GM18498 (cell line): ENCODE measurements at regions not wholly inside any gene's neighbourhood (a gene's known extent, or its start where the extent isn't known, plus 50 kb on each side); places are given as distances from the start of the nearest gene placed in this dataset.

Experiments
- ATAC-seq: cut with Tn5 transposase; IDR thresholded peaks from one replicate; pipeline ENCODE4 v1.9.1; 2021; ENCODE audit warnings: mild to moderate bottlenecking, moderate library complexity; ENCODE audit not compliant: unreplicated experiment

DNA sequence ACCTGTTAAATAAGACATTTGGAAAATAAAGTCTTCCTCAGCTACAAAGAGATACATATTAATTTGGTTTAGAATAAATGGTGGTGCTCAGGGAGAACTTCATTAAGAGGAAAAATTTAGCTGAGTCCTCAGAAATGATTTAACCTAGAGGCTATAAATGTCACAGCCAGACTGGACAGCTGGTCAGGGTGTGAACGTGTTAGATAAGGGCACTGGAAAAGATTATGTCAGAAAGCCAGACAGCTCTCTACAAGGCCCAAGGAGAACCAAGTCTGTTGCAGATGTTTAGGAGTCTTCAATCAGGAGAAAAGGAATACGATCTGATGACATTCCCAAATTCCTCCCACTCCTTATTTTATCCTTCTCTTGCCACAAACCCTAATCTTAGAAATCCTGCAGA, 265.2 kb downstream of the MAT2B start:
- no peak for ATAC-seq

GRCh38 chr5:163772241-163772640, 266.8 kb downstream of the MAT2B start:
- no peak for ATAC-seq

- ATAC-seq, result no peak
These were observed 267.2 kb downstream of the MAT2B start for GRCh38 chr5:163772644-163773043.

GRCh38 chr5:163773226-163773625, 267.8 kb downstream of the MAT2B start:
- no peak for ATAC-seq

- no peak for ATAC-seq
These were observed 284.5 kb downstream of the MAT2B start for GRCh38 chr5:163789870-163790269.

- no peak for ATAC-seq
These were observed 285.1 kb downstream of the MAT2B start for GRCh38 chr5:163790497-163790896.

DNA sequence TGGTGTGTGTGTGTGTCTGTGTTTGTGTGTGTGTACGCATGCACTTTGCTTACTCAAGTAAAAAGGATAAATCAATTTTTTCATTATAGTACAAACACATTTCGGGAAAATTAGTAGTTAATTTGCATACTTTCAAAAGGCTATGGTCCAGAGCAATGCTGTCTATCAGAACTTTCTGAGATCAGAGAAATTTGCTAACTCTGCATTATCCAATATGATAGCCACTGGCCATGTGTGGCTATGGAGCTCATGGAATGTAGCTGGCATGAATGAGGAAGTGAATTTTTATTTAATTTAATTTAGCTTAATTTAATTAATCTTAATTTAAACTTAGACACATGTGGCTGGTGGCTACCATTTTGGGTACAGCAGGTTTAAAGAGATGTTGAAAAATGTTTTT, 289.6 kb downstream of the MAT2B start:
- ATAC-seq, result no peak

- no peak for ATAC-seq
These were observed 302.4 kb downstream of the MAT2B start for GRCh38 chr5:163807781-163808180.

- ATAC-seq, result no peak
These were observed 304.1 kb downstream of the MAT2B start for GRCh38 chr5:163809473-163809872.

GRCh38 chr5:163813900-163814299, 308.5 kb downstream of the MAT2B start:
- no peak for ATAC-seq

DNA sequence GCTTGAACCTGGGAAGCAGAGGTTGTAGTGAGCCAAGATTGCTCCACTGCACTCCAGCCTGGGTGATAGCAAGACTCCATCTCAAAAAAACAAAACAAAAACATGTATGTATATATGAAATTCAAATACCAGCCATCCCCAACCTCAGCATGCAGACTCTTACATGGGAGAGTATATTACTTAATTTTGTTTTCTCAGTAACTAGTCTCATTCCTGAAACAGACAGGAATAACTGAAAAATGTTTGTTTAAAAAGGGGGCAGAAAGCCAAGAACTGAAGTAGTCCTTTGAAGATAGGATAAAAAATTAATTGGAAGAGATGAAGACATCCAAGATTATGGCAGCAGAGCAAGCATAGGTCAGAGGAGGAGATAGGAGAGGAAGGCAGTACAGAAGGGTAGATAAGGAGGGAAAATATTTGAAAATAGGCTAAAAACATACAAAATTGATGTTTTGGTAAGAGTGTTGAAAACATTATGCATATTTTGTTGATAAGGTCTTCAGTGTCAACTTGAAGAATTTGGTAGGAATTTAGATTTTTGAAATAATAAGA, 309.9 kb downstream of the MAT2B start:
- ATAC-seq, result no peak

- ATAC-seq, result no peak
These were observed 315.7 kb downstream of the MAT2B start for GRCh38 chr5:163821142-163821541.

DNA sequence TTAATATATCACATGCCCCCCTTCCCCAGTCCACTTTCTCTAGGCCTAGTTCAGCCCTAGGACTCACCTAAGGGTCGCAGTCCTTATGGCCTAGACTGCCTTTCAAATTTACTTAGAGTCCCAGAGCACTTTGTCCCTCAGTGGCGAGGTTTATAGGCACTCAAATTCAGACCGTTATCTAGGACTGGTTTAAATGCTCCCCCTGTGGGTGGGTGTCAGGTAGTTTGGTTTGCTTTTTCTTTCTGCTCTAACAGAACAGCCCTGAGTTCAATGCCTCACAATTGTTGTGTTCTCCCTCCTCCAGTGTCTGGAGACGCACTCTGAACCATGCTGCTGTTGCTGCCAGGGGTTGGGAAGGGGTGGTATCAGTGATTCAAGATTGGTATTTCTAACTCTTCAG, 317.1 kb downstream of the MAT2B start:
- ATAC-seq, result no peak

GRCh38 chr5:163825661-163826060, 320.2 kb downstream of the MAT2B start:
- ATAC-seq, result no peak

- no peak for ATAC-seq
These were observed 320.8 kb downstream of the MAT2B start for GRCh38 chr5:163826201-163826600.

DNA sequence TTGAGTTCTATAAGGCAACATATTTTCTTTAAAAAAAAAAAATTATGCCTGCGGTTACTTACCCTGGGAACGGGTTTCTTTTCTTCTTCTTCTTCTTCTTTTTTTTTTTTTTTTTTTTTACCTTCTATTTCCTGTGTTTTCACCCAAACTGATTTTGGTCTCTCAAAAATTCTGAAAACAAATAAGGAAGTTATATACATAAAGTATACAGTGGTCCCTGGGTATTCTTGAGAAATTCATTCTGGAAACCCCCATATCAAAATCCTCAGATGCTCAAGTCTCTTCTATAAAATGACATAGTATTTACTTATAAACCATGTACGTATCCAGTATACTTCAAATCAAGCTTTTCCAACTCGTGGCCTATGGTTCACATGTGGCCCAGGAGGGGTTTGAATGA, 326.7 kb downstream of the MAT2B start:
- ATAC-seq, result no peak

GRCh38 chr5:163838738-163839137, 333.3 kb downstream of the MAT2B start:
- ATAC-seq, result no peak

DNA sequence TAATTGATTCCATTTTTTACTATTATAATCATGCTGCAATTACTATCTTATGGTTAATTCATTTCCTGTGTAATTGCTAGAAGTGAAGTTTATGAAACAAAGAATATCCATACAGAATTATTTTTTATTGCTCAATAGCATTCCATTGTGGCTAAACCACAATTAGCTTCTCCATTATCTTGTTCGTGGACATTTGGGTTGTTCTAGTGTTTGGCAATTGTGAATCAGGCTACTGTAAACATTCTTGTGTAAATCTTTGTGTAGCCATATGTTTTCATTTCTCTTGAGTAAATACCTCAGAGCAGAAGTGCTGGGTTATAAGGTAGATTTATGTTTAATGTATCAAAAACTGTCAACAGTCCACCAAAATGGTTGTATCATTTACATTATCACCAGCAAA, 341.1 kb downstream of the MAT2B start:
- no peak for ATAC-seq

DNA sequence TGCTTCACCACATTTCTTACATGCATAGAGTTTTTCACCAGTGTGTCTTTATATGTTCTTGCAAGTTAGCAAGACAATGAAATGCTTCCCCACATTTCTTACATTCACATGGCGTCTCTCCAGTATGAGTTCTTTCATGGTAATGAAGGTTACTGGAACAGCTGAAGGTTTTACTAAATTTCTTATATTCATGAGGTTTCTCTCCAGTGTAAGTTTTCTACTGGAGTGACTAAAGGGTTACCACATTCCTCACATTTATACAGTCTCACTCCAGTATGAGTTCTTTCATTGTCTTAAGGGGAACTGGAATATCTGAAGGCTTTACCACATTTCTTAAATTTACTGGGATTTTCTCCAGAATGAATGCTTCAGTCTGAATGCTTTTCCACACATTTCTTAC, 350.3 kb downstream of the MAT2B start:
- ATAC-seq, result no peak

GRCh38 chr5:163861670-163862069, 356.3 kb downstream of the MAT2B start:
- no peak for ATAC-seq

- no peak for ATAC-seq
These were observed 361.9 kb downstream of the MAT2B start for GRCh38 chr5:163867324-163867723.

- ATAC-seq, result no peak
These were observed 362.3 kb downstream of the MAT2B start for GRCh38 chr5:163867738-163868137.

DNA sequence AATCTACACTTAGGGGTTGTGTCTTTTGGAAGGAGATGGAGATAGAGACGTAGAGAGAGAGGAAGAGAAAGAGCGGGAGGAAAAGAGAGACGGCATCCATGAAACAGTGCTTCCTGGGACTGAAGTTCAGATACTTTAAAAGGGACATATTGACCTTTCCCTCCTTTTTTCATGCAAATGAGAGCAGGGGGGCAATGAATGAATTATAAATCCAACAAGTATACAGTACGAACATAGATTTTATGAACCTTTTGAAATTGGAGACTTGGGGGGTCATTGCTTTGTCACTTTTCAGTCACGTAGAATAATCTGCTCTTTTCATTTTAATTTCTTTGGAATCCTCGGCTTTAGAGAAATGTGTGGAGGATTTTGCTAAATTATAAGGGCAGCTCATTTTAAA, 364.2 kb downstream of the MAT2B start:
- ATAC-seq, result no peak

DNA sequence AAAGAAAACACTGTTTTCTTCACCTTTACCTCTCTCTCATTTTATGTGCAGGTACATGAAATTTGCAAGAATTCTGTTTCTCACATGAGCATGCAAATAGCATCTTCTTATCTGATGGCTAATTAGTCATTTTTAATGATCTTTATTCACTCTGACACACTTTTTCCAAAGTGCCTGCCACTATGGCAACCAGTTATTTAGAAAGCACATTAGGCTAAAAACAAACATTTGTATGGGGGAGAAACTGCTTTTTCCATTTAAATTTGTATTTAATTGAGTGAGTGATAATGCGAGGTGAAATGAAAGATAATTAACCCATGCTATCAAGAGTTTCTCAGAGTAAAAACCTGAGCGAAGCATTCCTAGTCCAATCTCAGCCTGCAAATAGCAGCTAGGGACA, 365.0 kb downstream of the MAT2B start:
- no peak for ATAC-seq
